Cerebellar nuclear complex (tissue), 1 donor: ENCODE measurements at regions not wholly inside any gene's neighbourhood (a gene's known extent, or its start where the extent isn't known, plus 50 kb on each side); places are given as distances from the start of the nearest gene placed in this dataset.
"Not testable (repeated sequence)": the region's sequence is repeated elsewhere in the genome, so short reads cannot be mapped to it uniquely, and the experiment has no call there.

Source experiments
- DNase-seq, 2 experiments: peaks; one replicate each; lab custom pipeline; 2025; lab: John Stamatoyannopoulos, UW

GRCh38 chr14:37988472-37988871 is 219.2 kb upstream of the SSTR1 start:
- no peak for DNase-seq

DNA sequence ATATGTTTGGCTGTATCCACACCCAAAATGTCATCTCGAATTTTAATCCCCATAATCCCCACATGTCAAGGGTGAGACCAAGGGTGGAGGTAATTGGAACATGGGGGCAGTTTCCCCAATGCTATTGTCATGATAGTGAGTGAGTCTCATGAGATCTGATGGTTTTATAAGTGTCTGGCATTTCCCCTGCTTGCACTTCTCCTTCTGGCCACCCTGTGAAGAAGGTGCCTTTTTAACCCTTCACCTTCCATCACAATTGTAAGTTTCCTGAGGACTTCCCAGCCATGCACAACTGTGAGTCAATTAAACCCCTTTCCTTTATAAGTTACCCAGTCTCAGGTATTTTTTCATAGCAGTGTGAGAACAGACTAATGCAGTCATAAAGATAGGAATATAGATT is 216.7 kb upstream of the SSTR1 start:
- DNase-seq = no peak

GRCh38 chr14:37992499-37992898 is 215.2 kb upstream of the SSTR1 start:
- no peak for DNase-seq

DNA sequence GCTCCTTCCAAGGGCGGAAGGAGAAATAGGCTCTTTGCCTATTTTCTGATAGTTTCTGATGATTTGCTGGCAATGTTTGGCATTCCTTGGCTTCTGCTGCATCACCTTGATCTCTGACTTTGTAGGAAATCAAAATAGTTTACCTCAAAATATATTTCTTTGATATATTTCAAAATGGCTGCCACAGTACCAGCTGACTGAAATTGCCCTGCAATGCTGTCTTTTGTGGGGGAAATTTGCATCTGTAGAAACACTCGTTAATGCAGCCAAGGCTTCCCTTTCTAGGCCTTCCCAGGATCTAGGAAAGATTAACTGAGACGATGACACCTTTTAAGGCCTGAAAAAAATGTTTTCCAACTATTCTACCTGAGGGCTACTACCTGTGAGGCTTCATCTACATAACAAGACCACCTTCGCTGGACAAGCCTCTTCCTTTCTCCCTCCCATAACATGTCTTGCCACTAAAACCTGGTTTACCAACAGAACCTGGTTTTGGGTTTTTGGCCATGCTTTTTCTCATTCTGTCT is 212.8 kb upstream of the SSTR1 start:
- DNase-seq = no peak

DNA sequence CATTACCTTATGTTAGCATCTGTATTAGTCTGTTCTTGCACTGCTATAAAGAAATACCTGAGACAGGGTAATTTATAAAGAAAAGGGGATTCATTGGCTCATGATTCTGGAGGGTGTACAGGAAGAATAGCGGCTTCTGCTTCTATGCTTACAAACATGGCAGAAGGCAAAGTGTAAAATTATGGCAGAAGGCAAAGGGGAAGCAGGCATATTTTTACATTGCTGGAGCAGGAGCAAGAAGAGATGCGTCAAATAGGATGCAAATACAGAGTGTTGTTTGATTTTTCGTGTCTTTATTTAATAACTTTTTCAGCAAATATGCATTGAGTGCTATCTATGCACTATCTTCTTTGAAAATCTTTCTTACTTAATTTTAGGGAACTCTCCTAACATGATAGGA is 210.7 kb upstream of the SSTR1 start:
- no peak for DNase-seq

DNA sequence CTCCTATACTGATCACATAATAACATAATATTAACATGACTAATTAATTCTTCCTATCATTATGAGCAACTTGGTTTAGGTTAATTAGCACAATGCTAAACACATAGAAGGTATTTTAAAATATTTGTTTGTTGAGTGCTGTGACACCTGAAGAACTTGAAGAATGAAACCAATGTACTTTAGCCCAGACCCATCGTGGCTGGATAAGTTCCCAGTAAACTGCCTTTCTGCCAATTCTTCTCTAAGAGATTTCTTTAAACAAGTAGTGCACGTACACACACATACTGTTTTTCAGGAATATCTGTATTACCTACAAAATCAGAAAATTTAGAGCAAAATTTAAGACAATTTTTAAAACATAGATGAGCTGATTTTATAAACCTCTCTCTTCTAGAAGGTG is 207.4 kb upstream of the SSTR1 start:
- DNase-seq = no peak

GRCh38 chr14:38001501-38001900 is 206.2 kb upstream of the SSTR1 start:
- DNase-seq = no peak

GRCh38 chr14:38003746-38004609 is 203.7 kb upstream of the SSTR1 start:
- no peak for DNase-seq

DNA sequence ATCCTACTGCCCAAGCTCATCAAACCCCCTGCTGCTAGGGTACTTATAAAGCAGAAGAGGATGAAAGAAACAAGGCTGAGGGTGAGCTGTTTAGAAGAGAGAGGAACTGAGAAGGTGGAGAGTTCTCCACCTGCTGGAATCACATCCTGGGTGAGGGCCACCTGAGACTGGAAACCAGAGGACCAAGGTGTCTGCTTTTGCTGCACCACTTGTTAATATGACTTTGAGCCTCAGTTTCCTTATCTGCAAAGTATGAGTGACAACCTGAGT is 203.2 kb upstream of the SSTR1 start:
- DNase-seq = no peak

DNA sequence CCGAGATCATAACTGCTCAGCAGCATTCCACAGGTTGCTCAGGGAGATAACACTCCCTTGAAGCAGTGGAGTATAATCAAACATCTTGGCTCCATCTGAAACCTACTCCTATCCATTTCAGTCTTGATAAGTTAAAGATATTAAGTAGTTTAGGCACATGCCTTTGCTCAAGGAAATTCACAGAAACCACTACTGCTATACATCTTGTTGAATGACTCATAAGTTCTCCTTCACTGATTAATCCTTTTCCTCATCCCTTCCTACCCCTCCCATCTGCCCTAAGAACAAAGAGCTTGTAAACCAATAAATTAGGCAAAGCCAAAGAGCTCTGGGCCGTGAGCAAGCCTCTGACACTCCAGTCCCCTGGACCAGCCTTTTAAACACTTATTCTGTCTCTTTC is 196.5 kb upstream of the SSTR1 start:
- not testable (repeated sequence) for DNase-seq

- DNase-seq = no peak
Measured at GRCh38 chr14:38012056-38012455, 195.6 kb upstream of the SSTR1 start.

DNA sequence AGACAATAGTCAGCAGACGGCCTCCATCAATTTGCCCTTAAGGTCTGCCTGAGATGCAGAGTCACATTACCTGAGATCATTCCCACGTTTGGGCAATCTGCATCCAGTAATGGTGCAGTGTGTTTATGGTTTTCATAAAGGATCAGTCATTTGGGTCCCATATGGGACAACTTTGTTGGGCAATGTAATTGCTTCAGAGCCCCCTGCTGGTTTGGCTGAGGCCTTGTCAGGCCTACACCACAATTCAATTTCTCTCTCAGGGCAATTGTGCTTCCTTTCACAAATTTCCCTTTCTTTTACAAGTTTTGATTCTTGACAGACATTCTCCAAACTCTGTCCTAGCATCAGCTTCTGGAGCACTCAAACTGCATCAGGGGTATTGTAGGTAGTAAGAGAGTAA is 191.2 kb upstream of the SSTR1 start:
- no peak for DNase-seq

DNA sequence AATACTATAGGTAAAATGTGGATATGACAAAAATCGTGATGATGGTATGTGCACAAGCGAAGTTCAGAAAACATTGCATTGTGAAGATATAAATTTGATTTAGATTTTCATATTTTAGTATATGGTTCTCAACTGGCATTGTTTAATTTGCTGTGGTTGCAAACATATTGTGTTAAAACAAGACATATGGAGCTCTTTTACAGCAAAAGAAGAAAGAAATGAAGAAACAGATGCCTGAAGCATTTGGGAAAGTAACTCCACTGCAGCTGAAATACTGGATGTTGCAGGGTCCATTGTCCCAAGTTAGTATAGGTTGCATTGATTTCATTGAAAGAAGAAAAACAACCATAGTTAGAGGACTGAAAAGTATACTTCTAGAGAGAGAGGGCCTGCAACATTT is 185.8 kb upstream of the SSTR1 start:
- no peak for DNase-seq

DNA sequence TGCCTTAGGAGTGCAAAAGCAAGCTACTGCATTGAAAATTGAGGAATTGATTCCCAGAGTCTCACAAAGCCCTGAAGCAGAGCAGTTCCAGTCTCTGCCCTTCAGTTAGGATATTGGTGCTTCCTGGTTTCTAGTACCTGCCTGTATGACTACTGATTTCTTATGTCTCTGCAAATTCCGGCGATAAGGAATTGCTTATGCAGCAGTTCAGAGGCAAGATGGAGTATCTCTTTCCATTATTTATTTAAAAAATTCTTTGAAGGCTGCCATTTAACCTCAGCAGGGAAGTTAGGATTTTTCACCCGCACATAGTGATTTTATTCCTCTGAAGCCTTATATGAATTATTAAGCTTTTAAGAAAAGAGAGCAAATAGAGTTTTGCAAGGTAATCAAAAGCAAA is 184.9 kb upstream of the SSTR1 start:
- no peak for DNase-seq

- DNase-seq = no peak
Measured at GRCh38 chr14:38038171-38038570, 169.5 kb upstream of the SSTR1 start.

GRCh38 chr14:38038986-38039385 is 168.7 kb upstream of the SSTR1 start:
- no peak for DNase-seq

DNA sequence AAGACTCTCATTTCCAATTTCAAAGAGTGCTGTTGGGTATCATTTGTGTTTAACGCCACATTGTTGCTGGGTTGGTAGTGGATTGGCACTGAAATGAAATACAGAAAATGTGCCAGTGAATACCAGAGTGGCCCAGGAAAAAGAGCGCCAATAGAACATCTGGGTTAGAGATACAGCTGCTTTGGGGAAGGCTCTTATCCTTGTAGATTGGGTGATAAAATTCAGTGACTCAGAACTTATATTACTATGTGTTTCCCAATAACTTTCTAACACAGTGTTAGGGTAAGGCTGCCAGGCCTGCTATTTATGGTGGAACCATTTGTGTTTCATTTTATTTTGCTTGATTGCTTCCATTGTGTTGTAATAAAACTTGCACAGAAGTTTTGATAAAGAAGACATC is 168.2 kb upstream of the SSTR1 start:
- no peak for DNase-seq

DNA sequence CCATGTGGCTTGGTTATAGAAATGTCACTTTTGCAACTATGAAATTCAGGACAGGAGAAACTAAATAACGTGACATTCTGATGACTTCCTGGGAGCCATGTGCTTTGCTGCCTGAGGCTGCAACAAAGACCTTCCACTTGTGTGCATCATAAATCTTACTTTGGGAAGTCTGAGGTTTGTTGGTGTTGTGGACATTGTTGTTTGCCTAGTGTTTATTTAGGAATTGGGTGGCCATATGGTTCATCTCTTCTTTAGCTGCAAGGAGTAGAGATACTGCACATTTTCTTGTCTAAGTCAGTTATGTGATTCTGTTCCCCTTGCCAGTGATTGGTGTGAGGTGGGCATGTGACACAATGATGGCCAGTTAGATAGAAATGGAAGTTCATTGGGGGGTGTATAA is 167.3 kb upstream of the SSTR1 start:
- DNase-seq = no peak

GRCh38 chr14:38042322-38042721 is 165.4 kb upstream of the SSTR1 start:
- DNase-seq = no peak

DNA sequence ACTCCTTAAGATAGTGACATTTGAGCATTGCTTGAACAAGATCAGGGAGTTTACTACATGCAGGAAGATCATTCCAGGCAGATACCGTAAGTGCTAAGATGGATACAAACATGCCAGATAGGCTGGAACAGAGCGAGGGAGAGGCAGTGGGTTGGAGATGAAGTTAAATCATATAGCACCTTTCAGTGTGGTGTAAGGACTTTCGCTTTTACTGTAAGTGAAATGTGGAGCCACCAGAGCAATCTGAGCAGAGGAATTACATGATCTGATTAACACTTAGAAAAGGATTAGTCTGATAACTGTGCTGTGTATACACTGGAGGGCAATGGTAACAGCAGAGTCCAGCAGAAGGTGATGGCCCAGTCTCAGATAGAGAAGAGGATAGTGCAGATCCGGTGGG is 163.0 kb upstream of the SSTR1 start:
- DNase-seq = no peak

- DNase-seq = no peak
Measured at GRCh38 chr14:38045461-38045860, 162.2 kb upstream of the SSTR1 start.

GRCh38 chr14:38046160-38046559 is 161.5 kb upstream of the SSTR1 start:
- DNase-seq = no peak

- no peak for DNase-seq
Measured at GRCh38 chr14:38047195-38047902, 160.4 kb upstream of the SSTR1 start.

DNA sequence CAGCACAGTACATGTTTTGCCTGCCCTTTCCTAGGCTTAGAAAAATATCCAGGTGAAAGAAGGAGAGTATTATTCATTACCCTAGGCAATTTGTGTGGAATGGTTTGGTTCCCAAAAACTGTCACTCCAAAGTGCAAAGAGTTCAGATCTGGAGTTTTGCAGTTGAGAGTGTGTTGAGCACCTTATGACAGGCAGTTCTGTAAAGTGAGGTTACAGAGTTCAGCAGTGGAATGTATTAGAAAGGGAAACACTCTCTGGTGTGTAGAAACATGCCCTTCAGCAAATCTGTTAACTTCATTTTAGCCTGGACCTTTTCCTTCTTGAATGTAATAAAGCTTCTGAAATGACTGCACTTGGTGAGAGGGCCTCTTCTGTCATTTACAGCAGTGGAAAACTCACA is 154.0 kb upstream of the SSTR1 start:
- DNase-seq = no peak
